ENCODE measurements at regions not wholly inside any gene's neighbourhood (a gene's known extent, or its start where the extent isn't known, plus 50 kb on each side); places are given as distances from the start of the nearest gene placed in this dataset.
"Not testable (repeated sequence)": the region's sequence is repeated elsewhere in the genome, so short reads cannot be mapped to it uniquely, and the experiment has no call there.

DNA sequence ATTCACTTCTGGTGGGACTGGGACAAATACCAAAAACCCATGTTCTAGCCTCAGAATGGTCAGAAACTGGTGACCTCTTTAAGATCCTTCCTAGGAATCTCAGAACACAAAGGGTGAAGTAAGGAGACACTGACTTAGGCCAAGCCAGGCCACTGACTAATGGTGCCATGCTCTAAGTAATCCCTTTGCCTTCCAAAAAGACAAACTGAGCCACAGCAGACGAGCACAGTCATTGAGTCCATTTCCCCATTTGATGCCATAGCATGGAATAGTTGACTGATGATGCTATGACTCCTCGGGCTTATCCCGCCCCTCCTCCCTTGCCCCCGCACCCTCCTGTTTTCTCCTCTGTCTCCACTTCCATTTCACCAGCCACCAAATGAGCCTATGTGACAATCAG lies 145.8 kb upstream of the ZNF648 start:
- Mint-ChIP-seq H3K9me3 (no peaks in the 10 kb centered on the region), H3K4me3 (no peak overlapping the region), H3K27me3 (peaks cover 21% of the 10 kb centered on the region), H3K27ac (no peak overlapping the region), H3K4me1 (no peaks in the 10 kb centered on the region), H3K36me3 (no peaks in the 10 kb centered on the region)
- no peak for ATAC-seq

DNA sequence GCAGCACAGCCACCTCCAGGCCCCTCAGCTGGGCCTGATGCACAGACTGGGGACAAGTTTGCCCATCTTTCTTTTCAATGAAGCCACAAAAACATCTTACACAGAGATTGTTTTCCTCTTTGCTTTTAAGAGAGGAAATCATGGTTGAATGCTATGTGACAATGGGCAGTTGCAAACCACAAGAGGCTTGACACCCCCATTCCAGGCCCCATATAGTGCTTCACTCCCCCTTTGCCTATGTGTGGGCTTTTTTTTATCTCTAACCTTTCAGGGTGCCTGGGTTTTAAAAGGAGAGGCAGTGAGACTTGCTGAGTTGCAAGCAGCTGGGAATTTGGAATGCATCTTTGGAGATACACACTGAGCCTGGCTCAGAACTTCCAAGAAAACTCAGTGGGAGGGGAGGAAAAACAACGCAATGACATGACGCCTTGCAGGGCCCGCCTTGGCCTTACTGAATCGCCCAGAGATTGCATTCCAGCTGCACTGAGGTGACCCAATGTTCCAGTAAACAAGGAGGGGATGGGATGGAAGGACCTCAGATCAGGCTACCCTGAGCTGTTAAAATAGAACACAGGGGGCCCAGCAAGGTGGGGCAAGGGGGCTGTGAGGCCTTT lies 145.2 kb upstream of the ZNF648 start:
- no peaks in the 10 kb centered on the region for H3K4me1 Mint-ChIP-seq
- H3K4me3 Mint-ChIP-seq = no peak overlapping the region
- no peaks in the 10 kb centered on the region for H3K36me3 Mint-ChIP-seq
- H3K9me3 Mint-ChIP-seq = no peaks in the 10 kb centered on the region
- H3K27ac Mint-ChIP-seq = no peak overlapping the region
- ATAC-seq = no peak
- H3K27me3 Mint-ChIP-seq = peaks cover 21% of the 10 kb centered on the region

DNA sequence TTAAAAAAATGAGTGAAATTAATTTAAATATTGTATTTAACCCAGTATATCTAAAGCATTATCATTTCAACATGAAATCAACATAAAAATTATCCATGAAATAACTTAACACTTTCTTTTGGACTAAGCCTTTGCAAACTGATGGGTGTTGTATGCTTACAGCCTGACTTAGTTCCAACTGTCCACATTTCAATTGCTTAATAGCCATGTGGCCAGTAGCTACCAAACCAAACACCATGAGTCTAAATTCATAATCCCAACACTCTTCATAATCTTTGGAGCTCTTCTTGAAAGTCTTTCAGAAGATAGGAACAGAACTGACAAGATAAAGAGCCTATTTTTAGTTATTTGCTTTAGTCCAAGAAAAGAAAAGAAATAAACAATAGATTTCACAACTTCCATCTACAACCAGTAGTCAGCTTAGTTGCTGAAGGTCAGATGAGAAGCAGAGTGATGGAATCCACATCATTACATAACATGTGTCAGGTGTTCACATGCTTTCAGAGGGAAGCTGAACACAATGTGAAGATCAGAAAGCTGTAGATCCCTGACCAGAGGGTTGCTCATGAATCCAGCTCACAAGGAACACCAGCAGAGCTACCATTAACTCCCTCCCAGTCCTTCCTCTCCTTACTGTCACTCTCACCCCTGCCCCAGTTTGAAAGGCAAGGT lies 144.0 kb upstream of the ZNF648 start:
- Mint-ChIP-seq H3K27ac (no peak overlapping the region), H3K4me1 (no peaks in the 10 kb centered on the region), H3K9me3 (no peaks in the 10 kb centered on the region), H3K4me3 (no peak overlapping the region), H3K36me3 (no peaks in the 10 kb centered on the region), H3K27me3 (peaks cover 21% of the 10 kb centered on the region)
- ATAC-seq = no peak

DNA sequence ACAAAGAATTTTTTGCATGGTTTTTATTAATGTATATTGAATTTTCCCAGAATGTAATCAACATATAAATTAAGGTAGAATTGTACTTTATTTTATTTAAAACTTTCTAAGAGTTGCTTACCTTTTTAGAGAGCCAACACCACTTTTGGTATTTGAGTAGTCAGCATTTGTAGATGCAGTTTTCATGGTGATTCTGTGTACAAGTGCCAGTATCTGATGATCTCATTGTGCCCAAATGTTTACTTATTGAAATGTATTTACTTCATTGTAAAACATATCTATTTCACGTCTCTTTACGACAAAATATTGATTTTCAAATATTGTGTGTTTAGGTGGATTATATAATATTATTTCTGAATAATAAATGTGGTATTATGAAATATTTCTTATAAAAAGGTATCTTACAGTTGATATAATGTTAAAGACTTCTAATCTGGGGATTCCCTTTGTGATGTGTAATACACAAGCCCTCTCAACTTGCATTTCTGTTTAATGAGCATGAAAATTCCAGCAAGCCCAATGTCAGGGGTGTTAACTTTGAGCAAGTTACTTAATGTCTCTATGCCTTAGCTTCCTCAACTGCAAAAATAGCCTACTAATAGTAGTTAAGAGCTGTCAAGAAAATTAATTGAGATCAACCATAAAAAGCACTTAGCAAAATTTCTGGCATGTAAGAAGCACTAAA lies 141.8 kb upstream of the ZNF648 start:
- Mint-ChIP-seq H3K9me3 (no peaks in the 10 kb centered on the region), H3K4me3 (no peak overlapping the region), H3K36me3 (no peaks in the 10 kb centered on the region), H3K27me3 (peaks cover 36% of the 10 kb centered on the region), H3K4me1 (no peaks in the 10 kb centered on the region), H3K27ac (no peak overlapping the region)
- ATAC-seq = no peak

DNA sequence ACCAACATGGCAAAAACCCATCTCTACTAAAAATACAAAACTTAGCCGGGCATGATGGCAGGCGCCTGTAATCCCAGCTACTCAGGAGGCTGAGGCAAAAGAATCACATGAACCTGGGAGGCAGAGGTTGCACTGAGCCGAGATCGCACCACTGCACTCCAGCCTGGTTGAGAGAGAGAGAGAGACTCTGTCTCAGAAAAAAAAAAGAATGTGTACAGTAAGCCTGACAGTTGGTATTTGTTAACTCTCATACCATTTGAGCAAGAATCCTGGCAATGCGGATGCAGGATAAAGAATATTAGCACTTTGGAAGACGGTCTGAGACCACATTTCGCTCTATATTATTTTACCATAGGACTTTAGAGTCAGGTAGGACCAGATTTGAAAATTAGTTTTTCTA lies 140.0 kb upstream of the ZNF648 start:
- not testable (repeated sequence) for ATAC-seq, H3K36me3 Mint-ChIP-seq

DNA sequence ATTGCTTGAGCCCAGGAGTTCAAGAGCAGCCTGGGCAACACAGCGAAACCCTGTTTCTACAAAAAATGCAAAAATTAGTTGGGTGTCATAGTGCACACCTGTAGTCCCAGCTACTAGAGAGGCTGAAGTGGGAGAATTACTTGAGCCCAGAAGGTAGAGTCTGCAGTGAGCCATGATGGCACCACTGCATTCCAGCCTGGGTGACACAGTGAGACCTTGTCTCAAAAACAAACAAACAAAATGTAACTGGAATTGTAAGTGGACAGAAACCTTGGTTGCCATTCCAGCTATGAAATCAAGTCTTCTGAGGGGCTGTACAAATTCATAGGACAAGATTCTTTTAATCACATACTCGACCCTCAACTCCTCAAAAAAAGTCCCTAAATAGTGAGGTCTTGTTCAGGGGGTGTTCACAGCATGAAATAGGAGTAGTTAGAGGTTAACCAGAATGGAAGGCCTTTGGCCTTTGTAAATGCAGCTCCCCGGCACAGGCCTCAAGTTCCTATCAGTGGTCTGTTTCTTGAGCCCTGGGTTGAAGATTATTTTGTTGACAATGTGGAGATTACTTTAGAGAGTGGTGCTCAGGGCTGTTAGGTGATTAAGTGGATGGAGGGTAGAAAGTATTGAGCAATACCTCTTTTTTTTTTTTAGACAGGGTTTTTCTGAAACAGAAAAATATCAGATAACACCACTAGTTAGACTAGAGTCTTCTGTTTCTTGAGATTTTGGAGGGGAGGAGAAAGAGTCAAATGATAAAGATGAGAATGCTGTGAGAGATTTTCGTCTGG lies 138.7 kb upstream of the ZNF648 start:
- ATAC-seq = no peak
- Mint-ChIP-seq H3K27ac (no peak overlapping the region), H3K9me3 (no peaks in the 10 kb centered on the region), H3K4me3 (no peak overlapping the region), H3K27me3 (peaks cover 34% of the 10 kb centered on the region), H3K4me1 (no peaks in the 10 kb centered on the region), H3K36me3 (no peaks in the 10 kb centered on the region)

More for the DNA sequence above, 140.0 kb upstream of the ZNF648 start:
- H3K27me3 Mint-ChIP-seq = peaks cover 40% of the 10 kb centered on the region
- H3K27ac Mint-ChIP-seq, H3K4me1 Mint-ChIP-seq, H3K9me3 Mint-ChIP-seq, H3K4me3 Mint-ChIP-seq: not testable (repeated sequence)

DNA sequence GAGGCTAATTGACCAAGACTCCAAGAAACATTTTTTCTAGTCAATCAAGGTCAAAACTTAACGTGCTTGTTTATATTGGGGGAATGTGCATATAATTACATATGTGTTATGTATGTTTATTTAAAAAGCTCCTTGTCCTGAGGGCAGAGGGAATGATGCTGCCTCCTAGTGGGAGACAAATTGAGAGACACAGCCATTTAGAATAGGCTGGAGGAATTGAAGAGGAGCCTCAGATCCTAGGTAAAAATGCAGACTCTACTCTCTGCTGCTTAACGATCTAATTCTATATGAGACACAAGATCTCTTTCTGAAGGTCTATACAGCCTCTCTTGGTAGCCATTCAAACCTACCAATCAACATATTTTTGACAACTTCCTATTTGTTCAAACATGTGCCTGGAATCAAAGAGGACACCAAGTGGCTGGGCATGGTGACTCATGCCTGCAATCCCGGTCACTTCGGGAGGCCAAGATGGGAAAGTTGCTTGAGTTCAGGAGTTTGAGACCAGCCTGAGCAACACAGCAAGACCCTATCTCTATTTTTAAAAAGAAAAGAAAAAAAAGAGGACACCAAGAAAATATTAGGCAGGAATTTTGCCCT lies 136.6 kb upstream of the ZNF648 start:
- Mint-ChIP-seq H3K36me3 (no peaks in the 10 kb centered on the region), H3K27me3 (peaks cover 24% of the 10 kb centered on the region), H3K27ac (no peak overlapping the region), H3K4me3 (no peak overlapping the region), H3K4me1 (no peaks in the 10 kb centered on the region), H3K9me3 (no peaks in the 10 kb centered on the region)
- ATAC-seq = no peak

DNA sequence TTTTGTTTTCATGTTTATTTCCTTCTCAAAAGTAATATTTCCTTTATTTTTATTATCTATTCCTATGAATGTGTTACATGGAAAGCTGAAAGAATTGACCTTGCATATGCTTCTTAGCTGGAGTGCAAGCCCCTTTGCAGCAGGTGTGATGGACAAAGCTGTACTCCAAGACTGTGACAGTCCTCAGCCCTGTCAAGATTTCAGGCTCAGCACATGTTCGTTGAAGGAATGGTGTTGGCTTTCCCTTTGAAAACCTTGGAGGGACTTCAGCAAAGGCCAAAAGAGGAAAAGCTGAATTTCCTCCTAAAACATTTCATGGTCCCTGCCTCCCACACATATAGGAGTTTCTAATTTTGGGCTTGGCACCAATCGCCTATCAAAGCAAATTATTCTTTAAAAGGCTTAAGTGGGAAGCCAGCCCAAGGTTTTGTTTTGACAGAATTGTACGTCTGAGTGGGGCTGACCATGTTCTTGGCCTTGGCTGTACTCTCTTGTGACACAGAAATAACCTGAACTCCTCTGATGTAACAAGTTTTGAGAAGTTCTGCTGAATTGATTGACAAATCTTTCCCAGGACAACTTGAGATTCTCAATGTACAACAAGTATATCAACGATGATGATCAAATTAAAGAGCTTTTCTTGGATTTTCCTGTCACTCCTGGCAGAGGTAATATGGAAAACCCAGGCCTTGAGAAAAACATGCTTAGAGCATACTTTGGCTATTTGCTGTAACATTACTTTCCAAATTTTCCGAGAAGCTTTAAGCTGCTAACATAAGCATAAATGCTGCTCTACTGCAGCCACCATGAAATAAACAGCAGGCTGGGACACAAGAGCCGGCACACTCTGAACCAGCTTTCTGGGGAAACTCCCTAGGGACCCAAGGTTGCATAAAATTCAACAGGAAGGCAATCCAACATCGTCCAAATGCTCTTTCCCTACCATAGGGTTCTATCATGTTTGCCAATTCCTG lies 135.7 kb upstream of the ZNF648 start:
- Mint-ChIP-seq H3K4me3 (no peak overlapping the region), H3K9me3 (no peaks in the 10 kb centered on the region)

DNA sequence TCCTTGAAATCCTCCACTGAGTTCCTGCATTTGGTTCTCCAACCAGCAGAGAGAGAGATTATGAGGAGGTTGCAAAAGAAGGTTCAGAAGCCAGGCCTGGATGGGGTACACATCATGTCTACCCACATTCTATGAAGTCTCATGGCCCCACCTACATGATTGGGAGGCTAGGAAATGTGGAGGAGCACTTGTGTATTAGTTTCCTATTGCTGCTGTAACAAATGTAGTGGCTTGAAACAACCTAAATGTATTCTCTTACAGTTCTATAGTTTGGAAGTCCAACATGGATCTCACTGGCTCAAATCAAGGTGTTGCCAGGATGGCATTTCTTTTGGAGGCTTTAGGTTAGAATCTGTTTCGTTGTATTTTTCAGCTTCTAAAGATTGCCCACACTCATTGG lies 134.2 kb upstream of the ZNF648 start:
- H3K9me3 Mint-ChIP-seq = no peaks in the 10 kb centered on the region
- H3K36me3 Mint-ChIP-seq = no peaks in the 10 kb centered on the region
- H3K27me3 Mint-ChIP-seq = peaks cover 34% of the 10 kb centered on the region
- H3K4me1 Mint-ChIP-seq = no peaks in the 10 kb centered on the region
- ATAC-seq = no peak
- H3K4me3 Mint-ChIP-seq = no peak overlapping the region
- no peak overlapping the region for H3K27ac Mint-ChIP-seq

More for the DNA sequence above, 135.7 kb upstream of the ZNF648 start:
- H3K27ac Mint-ChIP-seq = no peak overlapping the region
- no peaks in the 10 kb centered on the region for H3K4me1 Mint-ChIP-seq
- ATAC-seq = no peak
- no peaks in the 10 kb centered on the region for H3K36me3 Mint-ChIP-seq
- H3K27me3 Mint-ChIP-seq = peaks cover 24% of the 10 kb centered on the region

DNA sequence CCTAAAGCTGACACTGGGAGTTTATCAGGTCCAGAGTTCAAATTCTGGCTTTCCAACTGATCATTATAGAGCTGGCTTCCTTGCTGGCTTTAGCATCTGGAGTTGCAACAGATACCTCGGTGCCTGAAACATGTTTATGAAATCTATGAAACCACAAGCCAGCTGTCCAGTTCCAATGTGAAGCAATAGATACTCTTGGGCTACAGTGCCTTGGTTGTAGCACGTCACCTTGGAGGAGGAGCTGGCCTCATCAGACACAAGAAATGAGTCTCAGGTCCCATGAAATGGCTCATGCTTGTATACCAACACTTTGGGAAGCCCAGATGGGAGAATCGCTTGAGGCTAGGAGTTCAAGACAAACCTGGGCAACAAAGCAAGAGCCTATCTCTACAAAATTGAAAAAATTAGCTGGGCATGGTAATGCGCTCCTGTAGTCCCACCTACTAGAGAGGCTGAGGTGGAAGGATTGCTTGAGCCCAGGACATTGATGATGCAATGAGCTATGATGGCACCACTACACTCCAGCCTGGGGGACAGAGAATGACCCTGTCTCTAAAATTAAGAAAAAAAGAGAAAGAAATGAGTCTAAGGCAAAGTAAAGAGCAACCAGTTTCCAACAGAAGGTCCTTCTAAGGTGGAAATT lies 132.5 kb upstream of the ZNF648 start:
- Mint-ChIP-seq H3K4me1 (no peaks in the 10 kb centered on the region), H3K27me3 (peaks cover 22% of the 10 kb centered on the region), H3K36me3 (no peaks in the 10 kb centered on the region), H3K9me3 (no peaks in the 10 kb centered on the region), H3K27ac (no peak overlapping the region), H3K4me3 (no peak overlapping the region)
- no peak for ATAC-seq

DNA sequence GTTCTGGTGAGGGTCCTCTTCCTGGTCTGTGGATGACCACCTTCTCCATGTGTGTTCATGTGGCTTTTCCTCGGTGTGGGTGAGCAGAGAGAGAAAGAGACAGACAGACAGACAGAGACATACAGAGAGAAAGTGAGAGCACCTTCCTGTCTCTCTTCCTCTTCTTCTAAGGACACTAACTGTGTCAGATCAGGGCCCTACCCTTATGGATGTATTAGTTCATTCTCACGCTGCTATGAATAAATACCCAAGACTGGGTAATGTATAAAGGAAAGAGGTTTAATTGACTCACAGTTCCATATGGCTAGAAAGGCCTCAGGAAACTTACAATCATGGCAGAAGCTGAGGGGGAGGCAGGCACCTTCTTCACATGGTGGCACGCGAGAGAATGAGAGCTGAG lies 131.5 kb upstream of the ZNF648 start:
- Mint-ChIP-seq H3K27ac (no peak overlapping the region), H3K9me3 (no peaks in the 10 kb centered on the region), H3K27me3 (peaks cover 15% of the 10 kb centered on the region), H3K4me1 (no peaks in the 10 kb centered on the region), H3K4me3 (no peak overlapping the region), H3K36me3 (no peaks in the 10 kb centered on the region)
- ATAC-seq = no peak

DNA sequence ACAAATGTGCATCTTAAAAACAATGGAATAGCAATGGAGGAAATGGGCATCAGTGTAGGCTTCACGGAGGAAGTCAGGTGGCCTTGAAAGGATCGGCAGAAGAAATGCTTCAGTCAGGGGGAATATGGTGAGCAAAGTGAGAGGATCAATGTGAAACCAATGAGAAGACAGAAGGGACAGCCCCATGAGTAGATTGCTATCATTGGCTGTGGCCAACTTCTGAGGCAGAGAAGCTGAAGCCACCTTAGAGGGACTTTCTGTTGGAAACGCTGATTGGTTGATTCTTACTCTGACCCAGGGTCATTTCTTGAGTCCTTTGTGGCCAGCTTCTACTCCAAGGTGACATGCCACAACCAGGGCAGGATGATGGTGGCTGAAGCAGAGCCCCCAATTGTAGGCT lies 130.7 kb upstream of the ZNF648 start:
- Mint-ChIP-seq H3K27ac (no peak overlapping the region), H3K4me1 (no peaks in the 10 kb centered on the region), H3K9me3 (no peaks in the 10 kb centered on the region), H3K4me3 (no peak overlapping the region), H3K27me3 (peaks cover 10% of the 10 kb centered on the region), H3K36me3 (no peaks in the 10 kb centered on the region)
- ATAC-seq = no peak

DNA sequence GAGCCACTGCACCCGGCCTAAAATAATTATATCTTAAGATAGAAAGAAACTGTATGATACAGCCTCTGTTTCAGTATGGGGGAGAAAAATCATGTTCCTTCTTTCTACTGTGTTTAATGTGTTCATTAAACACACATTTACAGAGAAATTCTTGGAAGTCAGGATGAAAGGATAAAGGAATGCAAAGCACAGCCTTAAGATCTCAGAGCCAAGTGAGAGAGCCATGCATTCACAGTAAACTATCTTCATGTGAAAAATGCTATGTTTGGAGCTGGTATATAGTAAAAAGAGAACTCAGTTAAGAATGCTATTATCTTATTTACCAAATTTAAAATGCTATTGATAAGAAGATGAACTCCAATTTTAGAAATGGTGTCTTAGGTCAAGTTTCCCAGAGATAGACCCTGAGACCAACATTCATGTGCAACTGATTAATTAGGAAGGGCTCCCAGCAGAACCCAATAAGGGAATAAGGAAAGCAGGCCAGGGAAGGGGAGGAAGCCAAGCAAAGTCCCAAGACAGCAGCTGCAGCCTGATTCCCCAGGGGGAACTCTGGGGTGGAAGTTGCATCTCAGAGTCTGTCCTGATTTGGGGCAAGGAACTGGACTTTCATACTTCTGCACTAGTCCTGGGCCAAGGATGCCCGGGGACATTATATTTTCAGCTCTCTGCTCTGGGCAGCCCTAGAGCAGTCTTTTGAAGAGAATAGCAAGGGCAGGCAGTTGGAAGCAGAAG lies 130.0 kb upstream of the ZNF648 start:
- Mint-ChIP-seq H3K4me3 (no peak overlapping the region), H3K27me3 (peaks cover 10% of the 10 kb centered on the region)
- ATAC-seq = no peak

More for the DNA sequence above, 130.0 kb upstream of the ZNF648 start:
- Mint-ChIP-seq H3K36me3 (no peaks in the 10 kb centered on the region), H3K27ac (no peak overlapping the region), H3K9me3 (no peaks in the 10 kb centered on the region), H3K4me1 (no peaks in the 10 kb centered on the region)
